K562 (cell line): ENCODE measurements at regions not wholly inside any gene's neighbourhood (a gene's known extent, or its start where the extent isn't known, plus 50 kb on each side); places are given as distances from the start of the nearest gene placed in this dataset.

Source experiments
- EP400 ChIP-seq: fragments of 450-650 bp; IDR thresholded peaks from 2 replicates; pipeline ENCODE4 v1.6.1; 2017; ENCODE audit warnings: antibody characterized with exemption, mild to moderate bottlenecking, moderate library complexity
- FUS ChIP-seq: fragments of 200-400 bp; formaldehyde crosslinking; optimal IDR thresholded peaks from 2 replicates; pipeline ENCODE3; 2017; ENCODE audit warnings: low read depth, low read length
- KDM4B ChIP-seq, 2 experiments: fragments of 450-650 bp in 1 of 2; sonication (generic) in 1 of 2; IDR thresholded peaks; 2 replicates each; pipeline ENCODE4 v1.6.1; 2016 to 2017; ENCODE audit warnings: borderline replicate concordance in 2 of 2, antibody characterized with exemption in 1 of 2, low read depth in 1 of 2, mild to moderate bottlenecking in 1 of 2
- MECOM ChIP-seq: fragments of 250-450 bp; sonication (Bioruptor Pico); IDR thresholded peaks from 2 replicates; pipeline ENCODE4 v1.8.0; 2022; ENCODE audit warnings: inconsistent platforms
- POLR2AphosphoS5 ChIP-seq: IDR thresholded peaks from 2 replicates; pipeline ENCODE4 v1.6.1; 2011; ENCODE audit warnings: mild to moderate bottlenecking, low read depth, low read length, moderate library complexity; ENCODE audit not compliant: control insufficient read depth, insufficient read depth
- RB1 ChIP-seq: fragments of 450-650 bp; IDR thresholded peaks from 2 replicates; pipeline ENCODE4 v1.6.1; 2017; ENCODE audit warnings: low read depth, mild to moderate bottlenecking
- RCOR1 ChIP-seq, 2 experiments: IDR thresholded peaks; 2 replicates each; pipeline ENCODE4 v1.6.1; 2012; ENCODE audit warnings: low read depth in 2 of 2, low read length in 2 of 2, borderline replicate concordance in 1 of 2, improper control_type of control experiment in 1 of 2
- RNF2 ChIP-seq: sonication (generic); IDR thresholded peaks from 2 replicates; pipeline ENCODE4 v1.6.1; 2016
- SREBF1 ChIP-seq: fragments of 150-350 bp; IDR thresholded peaks from 2 replicates; pipeline ENCODE4 v1.6.1; 2014; ENCODE audit warnings: antibody characterized with exemption, low read depth, low read length, borderline replicate concordance
- ZBTB5 ChIP-seq: fragments of 450-650 bp; IDR thresholded peaks from 2 replicates; pipeline ENCODE4 v1.6.1; 2017; ENCODE audit warnings: antibody characterized with exemption
- ZNF592 ChIP-seq: fragments of 450-650 bp; IDR thresholded peaks from 2 replicates; pipeline ENCODE4 v1.6.1; 2017; ENCODE audit warnings: antibody characterized with exemption, mild to moderate bottlenecking
- TF ChIP-seq, protein P1 (sequence below): sonication (generic); formaldehyde crosslinking; IDR thresholded peaks from 2 replicates; pipeline ENCODE4 v1.5.0; 2020; ENCODE audit warnings: missing genetic modification reagents

- TF ChIP-seq SREBF1 = no peak
- 0 out of 2 replicates have a peak, but pooled peaks have one; percentile 16 for TF ChIP-seq ZNF592
- TF ChIP-seq MECOM (CRISPR knock-in tag) = no peak
- no peak for TF ChIP-seq RCOR1 (IDR thresholded peaks at IDR 0.05; ENCODE audit: borderline replicate concordance in 1 of 2, low read depth in 2 of 2, low read length in 2 of 2)
- no peak for TF ChIP-seq RNF2
- no peak for TF ChIP-seq RB1
- TF ChIP-seq EP400 = no peak
- TF ChIP-seq FUS = no peak
- TF ChIP-seq, protein P1, sequence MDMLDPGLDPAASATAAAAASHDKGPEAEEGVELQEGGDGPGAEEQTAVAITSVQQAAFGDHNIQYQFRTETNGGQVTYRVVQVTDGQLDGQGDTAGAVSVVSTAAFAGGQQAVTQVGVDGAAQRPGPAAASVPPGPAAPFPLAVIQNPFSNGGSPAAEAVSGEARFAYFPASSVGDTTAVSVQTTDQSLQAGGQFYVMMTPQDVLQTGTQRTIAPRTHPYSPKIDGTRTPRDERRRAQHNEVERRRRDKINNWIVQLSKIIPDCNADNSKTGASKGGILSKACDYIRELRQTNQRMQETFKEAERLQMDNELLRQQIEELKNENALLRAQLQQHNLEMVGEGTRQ = no peak
- TF ChIP-seq ZBTB5 = no peak
- no peak for TF ChIP-seq KDM4B (IDR thresholded peaks at IDR 0.05; ENCODE audit: borderline replicate concordance in 2 of 2, low read depth in 1 of 2)
- no peak for TF ChIP-seq POLR2AphosphoS5
These were observed 306.5 kb upstream of the NEBL start (continued) for GRCh38 chr10:21203473-21204107.
